Right forelimb (tissue), 1 donor: ENCODE measurements at regions not wholly inside any gene's neighbourhood (a gene's known extent, or its start where the extent isn't known, plus 50 kb on each side); places are given as distances from the start of the nearest gene placed in this dataset.

Experiments used
- DNase-seq: peaks from one replicate; pipeline ENCODE4 v3.0.0-alpha.2; 2018

DNA sequence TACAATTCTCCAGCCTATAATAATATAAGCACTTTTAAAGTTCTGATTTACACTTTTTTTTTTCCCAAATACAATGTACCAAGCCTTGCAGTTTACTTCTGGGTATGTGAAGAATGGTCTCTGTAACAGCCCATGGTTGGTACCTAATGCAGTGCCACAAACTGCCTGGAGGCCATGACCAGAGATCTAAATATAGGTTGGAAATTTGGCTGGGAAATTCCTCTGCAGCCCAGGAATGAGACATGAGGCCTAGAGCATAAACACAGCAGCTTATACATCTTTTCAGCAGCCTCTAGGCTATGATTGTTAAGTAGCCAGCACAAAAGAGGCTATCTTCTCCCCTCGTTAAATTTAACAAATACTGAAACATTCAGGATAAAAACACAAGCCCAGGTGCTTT is 432.0 kb upstream of the FAM98A start:
- no peak for DNase-seq

DNA sequence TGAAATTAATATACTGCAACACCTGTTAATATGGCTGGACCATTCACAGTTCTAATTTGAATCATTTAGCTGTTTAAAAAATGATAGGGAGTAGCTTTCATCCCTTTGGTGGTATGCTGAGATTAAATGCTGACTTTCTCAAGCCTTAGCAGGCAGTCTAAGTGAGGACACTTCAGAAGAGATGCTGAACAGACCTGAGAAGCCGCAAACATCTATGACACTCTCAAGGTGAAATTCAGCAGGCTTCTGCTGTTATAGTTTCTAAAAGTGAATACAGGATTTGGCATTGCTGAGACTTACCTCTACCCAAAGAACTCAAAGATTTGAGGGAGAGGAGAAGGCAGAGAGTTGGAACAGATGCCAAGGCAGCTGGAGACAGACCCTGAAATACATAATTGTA is 431.2 kb upstream of the FAM98A start:
- DNase-seq = no peak

DNA sequence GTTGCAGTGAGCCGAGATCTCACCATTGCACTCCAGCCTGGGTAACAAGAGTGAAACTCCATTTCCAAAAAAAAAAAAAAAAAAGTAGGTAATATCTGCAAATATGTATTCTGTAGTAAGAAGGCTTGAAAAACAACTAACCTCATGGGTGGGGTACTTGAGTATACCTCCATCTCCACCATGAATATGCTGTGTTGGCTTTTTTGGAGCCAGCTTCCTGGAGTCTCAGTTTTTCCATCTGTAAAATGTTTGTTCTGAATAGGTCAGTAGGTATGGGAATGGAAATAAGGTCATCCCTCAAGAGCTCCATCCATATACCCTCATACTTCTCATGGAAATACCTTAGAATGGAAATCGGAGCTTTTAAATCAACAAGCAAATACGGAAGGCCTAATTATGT is 430.0 kb upstream of the FAM98A start:
- no peak for DNase-seq

DNA sequence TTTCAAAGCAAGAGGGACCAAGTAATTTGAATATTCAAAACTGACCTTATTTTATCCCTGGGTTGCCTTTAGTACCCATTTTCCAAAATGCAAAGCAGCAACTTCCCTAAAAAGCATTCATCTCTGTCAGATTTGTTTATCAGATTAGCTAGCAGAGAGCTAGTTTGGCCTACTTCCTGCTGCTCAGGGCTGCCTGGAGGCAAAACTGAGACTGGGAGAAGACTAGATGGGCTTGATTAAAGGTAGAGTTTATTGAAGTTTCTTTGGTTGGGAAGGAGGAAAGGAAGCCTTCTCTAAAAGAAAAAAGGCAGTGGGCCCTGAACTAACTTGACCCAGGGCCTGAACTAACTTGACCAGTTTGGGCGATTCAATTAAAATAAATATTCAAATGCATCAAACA is 426.1 kb upstream of the FAM98A start:
- DNase-seq = no peak

- DNase-seq = peak; percentile 77
These were observed 413.7 kb upstream of the FAM98A start for GRCh38 chr2:34012715-34013302.

DNA sequence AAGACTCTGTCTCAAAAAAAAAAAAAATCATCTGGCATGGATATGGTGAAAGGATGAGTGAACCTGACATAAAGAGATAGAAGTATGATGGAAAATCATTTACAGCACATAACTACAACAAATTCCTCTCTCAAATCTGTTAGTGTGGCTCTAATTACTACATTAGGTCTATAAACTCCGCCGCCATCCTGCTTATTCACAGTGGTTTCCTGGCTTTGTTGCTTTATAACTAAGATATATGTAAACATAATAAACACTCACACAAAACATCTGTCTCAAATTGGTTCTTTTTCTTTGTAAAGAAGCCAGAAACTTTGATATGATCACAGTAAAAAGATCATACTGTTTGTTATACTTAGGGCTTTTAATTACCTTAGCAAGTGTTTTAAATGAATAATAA is 412.6 kb upstream of the FAM98A start:
- DNase-seq = no peak

GRCh38 chr2:34005901-34006300 is 406.8 kb upstream of the FAM98A start:
- no peak for DNase-seq

DNA sequence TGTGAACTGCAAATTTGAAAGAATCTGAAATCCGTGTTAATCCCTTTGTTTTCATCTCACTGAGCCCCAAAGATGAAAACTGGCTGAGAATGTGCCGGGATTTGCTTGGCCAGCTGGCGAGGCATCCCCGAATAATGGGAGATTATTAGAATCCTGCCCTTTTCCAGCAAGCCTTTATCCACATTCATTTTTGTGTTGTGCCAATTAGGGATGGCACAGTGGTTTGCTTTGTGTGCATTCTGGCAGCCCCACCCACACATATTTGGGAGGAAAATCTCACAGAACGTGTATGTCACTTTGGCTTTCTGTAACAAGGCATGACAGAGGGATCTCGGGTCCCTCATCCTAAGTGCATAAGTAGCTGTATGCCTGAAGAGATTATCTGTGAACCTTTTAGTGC is 405.8 kb upstream of the FAM98A start:
- no peak for DNase-seq

DNA sequence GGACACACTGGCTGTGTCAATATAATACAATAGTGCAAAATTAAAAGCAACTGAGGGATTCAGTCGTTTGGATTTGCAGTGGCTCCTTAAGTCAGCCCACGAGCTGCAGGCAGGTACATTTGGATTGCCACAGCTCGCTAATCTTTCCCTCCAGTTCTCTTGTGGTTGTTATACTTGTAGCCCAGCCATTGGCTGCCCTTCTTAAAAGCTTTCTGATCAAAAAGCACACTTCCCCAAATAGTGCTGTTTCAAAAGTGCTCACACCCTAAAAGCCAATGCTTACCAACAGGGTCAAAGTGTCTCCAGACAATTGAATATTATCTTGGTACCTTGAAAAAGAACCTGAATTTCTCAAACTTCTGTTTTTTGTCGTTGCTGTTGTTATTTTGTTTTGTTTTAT is 404.7 kb upstream of the FAM98A start:
- no peak for DNase-seq

- no peak for DNase-seq
These were observed 402.5 kb upstream of the FAM98A start for GRCh38 chr2:34001557-34001956.

DNA sequence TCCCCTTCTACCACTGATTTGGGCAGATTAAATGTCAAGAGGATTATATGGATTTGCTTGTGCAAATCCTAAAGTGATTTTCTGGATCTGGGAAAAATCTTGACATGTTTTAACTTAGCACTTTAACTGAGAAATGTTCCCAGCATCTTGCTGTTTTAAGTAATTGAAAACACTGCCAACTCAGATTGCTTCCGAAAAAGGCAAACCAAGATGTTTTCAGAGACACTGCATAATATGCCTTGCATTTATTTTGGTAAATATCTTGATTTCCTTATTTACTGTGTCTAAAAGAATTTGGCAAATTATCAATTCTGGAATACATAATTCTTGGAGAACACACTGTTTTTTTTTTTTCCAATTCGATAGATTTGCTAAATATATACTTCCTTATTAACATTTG is 385.0 kb upstream of the FAM98A start:
- DNase-seq = no peak

DNA sequence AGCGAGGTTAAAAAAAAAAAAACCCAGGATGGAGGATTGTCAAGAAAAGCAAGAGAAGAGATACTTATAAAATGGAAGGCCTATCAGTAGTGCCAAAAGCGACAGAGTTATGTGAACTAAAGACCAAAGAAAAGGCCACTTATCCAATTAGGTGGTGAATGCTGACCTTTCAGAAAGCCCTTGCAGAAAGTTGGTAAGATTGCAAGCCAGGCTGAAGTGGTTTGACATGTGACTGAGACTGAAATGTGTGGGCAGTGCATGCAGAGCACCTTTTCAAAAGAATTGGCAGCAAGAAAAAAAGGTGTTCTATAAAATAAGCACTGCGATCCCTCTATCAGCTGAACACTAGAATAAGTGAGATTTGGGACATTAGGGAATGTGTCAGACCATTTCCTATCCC is 379.4 kb upstream of the FAM98A start:
- no peak for DNase-seq

DNA sequence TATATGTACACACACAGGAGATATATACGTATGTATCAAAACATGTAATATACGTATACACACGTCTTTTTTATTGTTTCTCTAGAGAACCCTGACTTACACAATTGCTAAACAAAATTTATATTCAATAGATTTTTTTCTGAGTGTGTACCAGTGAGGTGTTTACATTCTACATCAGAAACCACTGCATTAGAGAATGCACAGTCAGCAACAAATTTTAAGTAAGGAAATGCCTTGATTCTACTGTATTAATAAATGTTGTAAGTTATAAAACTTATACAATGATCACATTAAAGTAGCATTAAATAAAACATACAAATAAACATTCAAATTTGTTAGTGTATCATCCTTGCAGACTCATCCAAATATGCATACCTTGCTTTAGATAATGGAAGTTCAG is 376.4 kb upstream of the FAM98A start:
- DNase-seq = no peak

DNA sequence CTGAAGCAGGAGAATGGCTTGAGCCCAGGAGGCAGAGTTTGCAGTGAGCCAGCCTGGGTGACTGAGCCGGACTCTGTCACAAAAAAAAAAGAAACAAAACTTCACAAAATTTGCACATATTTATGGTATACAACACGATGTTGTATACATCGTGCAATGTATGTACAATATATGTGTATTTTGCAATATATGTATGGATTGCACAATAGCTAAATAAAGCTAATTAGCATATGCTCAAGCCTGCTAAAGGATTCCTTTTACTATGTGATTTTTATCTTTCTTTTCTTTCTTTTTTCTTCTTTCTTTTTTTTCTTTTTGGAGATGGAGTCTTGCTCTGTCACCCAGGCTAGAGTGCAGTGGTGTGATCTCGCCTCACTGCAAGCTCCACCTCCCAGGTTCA is 368.0 kb upstream of the FAM98A start:
- no peak for DNase-seq

DNA sequence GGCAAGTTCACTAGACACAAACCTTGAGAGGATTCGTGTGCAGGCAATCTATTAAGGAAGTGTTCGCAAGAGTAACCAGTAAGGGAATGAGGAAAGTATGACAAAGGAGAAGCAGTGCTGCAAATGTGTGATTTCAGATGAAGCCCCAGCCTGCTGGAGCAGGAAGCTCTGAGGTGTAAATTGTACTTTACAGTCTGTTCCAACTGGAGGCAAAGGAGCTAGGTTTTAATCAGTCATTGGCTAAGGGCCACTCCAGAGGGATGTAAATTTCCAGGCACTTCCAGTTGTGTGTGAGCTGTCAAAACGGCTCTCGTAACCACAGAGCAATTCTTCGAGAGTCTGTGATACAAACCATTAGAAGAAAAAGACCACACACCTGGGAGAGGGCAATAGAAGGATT is 359.5 kb upstream of the FAM98A start:
- DNase-seq = no peak

DNA sequence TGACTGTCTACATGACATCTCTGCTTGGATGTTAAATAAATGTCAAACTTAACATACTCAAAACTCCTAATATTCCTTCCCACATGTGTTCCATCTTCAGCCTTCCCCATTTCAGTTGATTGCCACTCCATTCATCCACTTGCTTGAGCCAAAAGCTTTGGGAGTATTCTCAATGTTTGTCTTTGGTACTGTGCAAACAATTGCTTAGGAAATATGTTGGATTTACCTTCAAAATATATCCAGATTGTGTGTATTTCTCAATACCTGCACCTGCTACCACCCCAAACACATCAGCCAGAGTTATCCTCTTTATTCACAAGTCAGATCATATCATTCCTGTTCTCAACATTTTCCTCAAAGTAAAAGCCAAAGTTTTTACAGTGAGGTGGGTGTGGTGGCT is 350.3 kb upstream of the FAM98A start:
- DNase-seq = no peak

GRCh38 chr2:33946193-33946592 is 347.1 kb upstream of the FAM98A start:
- DNase-seq = no peak

DNA sequence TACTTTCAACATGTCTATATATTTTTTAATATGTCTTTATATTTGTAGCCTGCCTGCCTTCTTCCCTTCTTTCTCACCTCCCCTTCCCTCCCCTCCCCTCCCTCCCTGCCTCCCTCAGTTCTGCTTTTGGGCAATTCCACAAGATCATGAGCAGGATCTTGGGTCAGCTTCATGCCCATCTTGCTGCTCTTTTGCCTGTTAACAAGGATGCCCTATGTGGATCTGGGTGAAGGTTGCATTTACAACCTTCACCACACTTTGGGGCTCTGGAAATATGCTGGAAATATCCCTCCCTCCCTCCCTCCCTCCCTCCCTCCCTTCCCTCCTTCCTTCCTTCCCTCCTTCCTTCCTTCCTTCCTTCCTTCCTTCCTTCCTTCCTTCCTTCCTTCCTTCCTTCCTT is 334.1 kb upstream of the FAM98A start:
- no peak for DNase-seq

GRCh38 chr2:33931164-33931563 is 332.1 kb upstream of the FAM98A start:
- DNase-seq = no peak

DNA sequence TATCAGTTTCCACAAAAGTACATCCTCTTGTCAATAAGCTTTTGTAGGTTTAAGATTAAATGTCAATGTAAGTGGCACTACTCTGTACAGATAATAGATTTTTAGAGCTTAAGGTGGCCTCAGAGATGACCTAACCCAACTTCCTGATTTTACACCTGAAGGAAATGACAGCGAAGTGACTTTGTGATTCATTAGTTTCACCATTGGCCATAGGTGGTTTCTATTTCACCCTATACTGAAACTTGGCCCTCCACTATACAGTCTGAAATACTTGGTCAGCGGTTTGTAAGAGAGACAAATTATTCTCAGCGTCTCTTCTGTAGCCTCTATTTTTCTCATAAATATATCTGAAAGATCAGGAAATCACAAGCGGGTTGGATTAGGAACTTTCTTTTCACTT is 330.4 kb upstream of the FAM98A start:
- no peak for DNase-seq

DNA sequence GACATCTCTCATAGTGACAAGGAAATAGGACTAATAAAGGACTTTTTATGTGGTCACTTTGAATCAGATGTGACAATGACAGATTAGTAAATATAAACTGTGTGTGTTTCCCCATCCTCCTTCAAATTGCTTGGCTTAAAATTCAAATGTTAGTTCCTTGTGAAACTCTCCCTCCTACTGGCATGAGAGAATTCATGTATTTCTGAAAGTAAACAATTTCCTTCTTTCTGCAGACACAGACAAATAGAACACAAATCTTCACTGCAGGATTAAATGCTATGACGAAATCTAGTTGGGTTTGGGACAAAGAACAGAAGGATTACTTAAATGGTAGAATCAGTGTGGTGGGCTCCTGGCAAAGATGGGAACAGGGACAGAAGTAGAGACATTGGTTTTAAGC is 328.7 kb upstream of the FAM98A start:
- no peak for DNase-seq

- DNase-seq = no peak
These were observed 326.2 kb upstream of the FAM98A start for GRCh38 chr2:33925311-33925710.

DNA sequence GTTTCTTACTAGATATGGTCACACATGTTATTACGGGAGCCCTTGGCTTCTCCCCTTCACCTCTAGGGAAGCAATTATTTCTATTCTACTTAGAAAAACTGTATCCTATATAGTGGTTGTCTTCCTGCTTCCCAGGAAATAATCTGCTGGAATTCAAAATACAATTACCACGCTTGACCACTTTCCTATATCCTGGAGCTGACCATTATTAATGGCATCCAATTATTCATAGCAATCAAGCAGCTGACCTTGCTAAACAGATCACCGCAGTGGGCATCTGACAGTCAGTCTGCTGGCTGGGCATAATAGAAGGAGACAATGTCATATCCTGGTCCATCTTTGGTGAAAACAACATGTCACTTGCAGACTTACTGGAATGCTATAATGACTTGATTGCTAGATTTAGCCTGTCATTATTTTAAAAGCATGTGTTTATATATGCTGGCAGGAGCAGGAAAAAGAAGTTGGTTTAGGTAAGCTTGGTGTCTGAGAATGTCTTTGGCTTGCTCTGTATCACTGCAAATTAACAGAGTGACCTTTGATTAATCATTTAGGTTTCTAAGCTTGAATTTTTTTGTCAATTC is 325.6 kb upstream of the FAM98A start:
- DNase-seq = no peak

DNA sequence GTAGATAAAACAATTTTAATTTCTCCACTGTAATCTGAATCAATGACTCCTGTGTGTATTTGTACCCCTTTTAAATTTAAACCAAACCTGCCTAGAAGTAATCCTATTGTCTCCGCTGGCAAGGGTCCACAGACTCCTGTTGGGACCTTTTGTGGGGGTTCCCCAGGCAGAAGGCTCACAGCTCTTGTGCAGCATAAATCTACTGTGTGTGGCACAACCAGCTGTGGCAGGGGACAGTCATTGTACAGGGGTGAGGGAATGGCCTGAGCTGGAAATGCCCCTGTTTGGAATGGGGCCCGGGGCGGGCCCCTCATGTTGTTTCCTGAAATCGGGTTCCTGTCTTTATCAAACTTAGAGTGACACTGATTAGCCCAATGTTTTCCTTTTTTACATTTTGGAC is 318.2 kb upstream of the FAM98A start:
- DNase-seq = no peak

- DNase-seq = no peak
These were observed 314.0 kb upstream of the FAM98A start for GRCh38 chr2:33913071-33913616.
